ENCODE measurements at regions not wholly inside any gene's neighbourhood (a gene's known extent, or its start where the extent isn't known, plus 50 kb on each side); places are given as distances from the start of the nearest gene placed in this dataset.

DNA sequence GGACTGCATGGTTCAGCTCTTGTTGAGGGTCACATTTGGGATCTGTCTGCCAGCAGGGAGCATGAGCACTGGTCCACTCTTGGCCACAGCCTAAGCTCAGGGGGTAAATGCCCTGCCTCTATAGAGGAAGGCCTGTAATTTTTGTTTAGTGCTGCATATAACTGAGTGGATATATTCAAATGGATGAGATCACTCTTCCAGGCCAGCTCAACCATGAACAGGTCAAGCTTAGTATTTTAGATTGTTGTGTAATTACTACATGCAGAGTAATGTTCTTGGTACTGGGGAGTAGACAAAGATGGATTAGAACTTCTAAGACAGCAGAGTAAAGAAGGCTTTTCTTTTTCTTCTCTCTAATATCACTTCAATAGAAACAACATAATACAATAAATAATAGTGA is 376.9 kb downstream of the GPATCH2 start:
- in situ Hi-C loops (cut with MboI; ENCODE audit: low pct_ligation_motif_present in 1 of 4, low pct_unique_long_range_greater_than_20kb in 1 of 4, low sequenced_read_pairs in 3 of 4) (no loop called here), intact Hi-C loops (cut with DNase I; ENCODE audit: low total_unique reads) (no loop called here)
- DNase-seq, result no peak

DNA sequence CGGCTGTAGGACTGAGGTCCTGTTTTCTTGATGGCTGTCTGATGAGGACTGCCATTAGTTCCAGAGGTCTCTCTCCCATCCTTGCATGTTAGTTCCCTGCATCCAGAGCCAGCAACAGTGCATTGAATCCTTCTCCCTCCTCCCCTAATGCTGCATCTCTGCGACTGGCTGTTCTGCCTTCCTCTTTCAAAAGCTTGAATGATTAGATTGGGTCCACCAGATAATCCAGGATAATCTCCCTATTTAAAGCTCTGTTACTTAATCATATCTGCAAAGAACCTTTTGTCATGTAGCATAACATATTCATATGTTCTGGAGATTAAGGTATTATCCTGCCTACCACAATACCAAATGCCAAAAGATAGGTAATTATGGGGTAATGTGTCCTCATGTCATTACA is 377.5 kb downstream of the GPATCH2 start:
- DNase-seq, result no peak
- WGBS, 2 donors (ENCODE audit: low coverage in 1 of 2), result 100% methylated on average over 2 of the region's 2 CpGs; no CpG with 5 or more reads in 1 of the 2 donors
- no peaks in the 10 kb centered on the region for H3K36me3 ChIP-seq
- TF ChIP-seq CTCF (IDR thresholded peaks at IDR 0.05) (no peak), POLR2A (IDR thresholded peaks at IDR 0.05) (no peak), POLR2AphosphoS5 (IDR thresholded peaks at IDR 0.05) (no peak), EP300 (IDR thresholded peaks at IDR 0.05; ENCODE audit: low read depth) (no peak)
- H3K9me3 ChIP-seq, result no peaks in the 10 kb centered on the region
- in situ Hi-C loops (cut with MboI; ENCODE audit: low pct_ligation_motif_present in 1 of 4, low pct_unique_long_range_greater_than_20kb in 1 of 4, low sequenced_read_pairs in 3 of 4), result no loop called here
- H3K27me3 ChIP-seq, result no peaks in the 10 kb centered on the region
- intact Hi-C loops (cut with DNase I; ENCODE audit: low total_unique reads), result no loop called here
- H3K4me3 ChIP-seq, result no peak overlapping the region
- H3K27ac ChIP-seq, result no peak overlapping the region
- no peaks in the 10 kb centered on the region for H3K4me1 ChIP-seq

More for the DNA sequence above, 376.9 kb downstream of the GPATCH2 start:
- no peak for TF ChIP-seq CTCF (IDR thresholded peaks at IDR 0.05)
- no peak for TF ChIP-seq POLR2AphosphoS5 (IDR thresholded peaks at IDR 0.05)
- TF ChIP-seq POLR2A (IDR thresholded peaks at IDR 0.05), result no peak
- TF ChIP-seq EP300 (IDR thresholded peaks at IDR 0.05; ENCODE audit: low read depth), result no peak
- Histone ChIP-seq H3K9me3 (no peaks in the 10 kb centered on the region), H3K36me3 (no peaks in the 10 kb centered on the region), H3K4me3 (no peak overlapping the region), H3K27ac (no peak overlapping the region), H3K27me3 (no peaks in the 10 kb centered on the region), H3K4me1 (no peaks in the 10 kb centered on the region)

GRCh38 chr1:217251121-217251520 is 379.8 kb downstream of the GPATCH2 start:
- no peak for DNase-seq
- Histone ChIP-seq H3K27ac (no peak overlapping the region), H3K27me3 (no peaks in the 10 kb centered on the region), H3K4me1 (no peaks in the 10 kb centered on the region), H3K9me3 (no peaks in the 10 kb centered on the region), H3K4me3 (no peak overlapping the region), H3K36me3 (no peaks in the 10 kb centered on the region)
- intact Hi-C loops (cut with DNase I; ENCODE audit: low total_unique reads) (no loop called here), in situ Hi-C loops (cut with MboI; ENCODE audit: low pct_ligation_motif_present in 1 of 4, low pct_unique_long_range_greater_than_20kb in 1 of 4, low sequenced_read_pairs in 3 of 4) (no loop called here)
- TF ChIP-seq POLR2A (IDR thresholded peaks at IDR 0.05), result no peak
- TF ChIP-seq CTCF (IDR thresholded peaks at IDR 0.05), result no peak
- TF ChIP-seq POLR2AphosphoS5 (IDR thresholded peaks at IDR 0.05), result no peak
- TF ChIP-seq EP300 (IDR thresholded peaks at IDR 0.05; ENCODE audit: low read depth), result no peak
- 79% methylated on average over 1 of the region's 1 CpG; no CpG with 5 or more reads in 1 of the 2 donors for WGBS, 2 donors (ENCODE audit: low coverage in 1 of 2)

DNA sequence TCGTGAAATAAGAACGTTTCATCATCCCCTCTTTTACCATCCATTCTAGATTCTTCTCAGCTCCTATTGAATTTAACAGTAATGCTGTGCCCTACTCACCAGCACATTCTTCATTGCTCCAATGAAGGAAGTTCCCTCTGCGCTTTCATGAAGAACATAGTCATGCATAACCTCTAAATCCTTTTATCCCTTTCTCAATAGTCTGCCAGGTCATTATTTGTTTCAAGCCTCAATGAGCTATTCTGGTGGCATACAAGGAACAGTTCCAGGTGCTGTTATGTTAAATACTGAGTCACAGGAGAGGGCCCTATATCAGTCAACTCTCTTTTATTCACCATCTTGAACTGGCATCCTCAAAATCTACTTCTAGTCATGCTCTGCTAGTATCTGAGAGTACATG is 381.0 kb downstream of the GPATCH2 start:
- H3K9me3 ChIP-seq, result no peaks in the 10 kb centered on the region
- TF ChIP-seq CTCF (IDR thresholded peaks at IDR 0.05) (no peak), EP300 (IDR thresholded peaks at IDR 0.05; ENCODE audit: low read depth) (no peak), POLR2A (IDR thresholded peaks at IDR 0.05) (no peak), POLR2AphosphoS5 (IDR thresholded peaks at IDR 0.05) (no peak)
- H3K4me3 ChIP-seq, result no peak overlapping the region
- in situ Hi-C loops (cut with MboI; ENCODE audit: low pct_ligation_motif_present in 1 of 4, low pct_unique_long_range_greater_than_20kb in 1 of 4, low sequenced_read_pairs in 3 of 4), result no loop called here
- DNase-seq, result no peak
- no peaks in the 10 kb centered on the region for H3K36me3 ChIP-seq
- intact Hi-C loops (cut with DNase I; ENCODE audit: low total_unique reads), result no loop called here
- H3K4me1 ChIP-seq, result no peaks in the 10 kb centered on the region
- no peaks in the 10 kb centered on the region for H3K27me3 ChIP-seq
- WGBS, 2 donors (ENCODE audit: low coverage in 1 of 2), result 83 to 84% methylated on average over 2 to 3 of the region's 3 CpGs
- H3K27ac ChIP-seq, result no peak overlapping the region
